H1 (cell line): ENCODE measurements at regions not wholly inside any gene's neighbourhood (a gene's known extent, or its start where the extent isn't known, plus 50 kb on each side); places are given as distances from the start of the nearest gene placed in this dataset.

Experiments used
- CTCF ChIA-PET: fragments of 300-600 bp; sonication (Branson Sonifier 250); formaldehyde crosslinking; loops from one replicate; lab custom pipeline; 2021; ENCODE audit not compliant: partially characterized antibody; lab: Charles Lee
- POLR2A ChIA-PET: fragments of 300-600 bp; sonication (Branson Sonifier 250); formaldehyde crosslinking; loops from one replicate; lab custom pipeline; 2021; ENCODE audit warnings: inconsistent platforms; ENCODE audit not compliant: partially characterized antibody; lab: Charles Lee
- DNase-seq, 2 experiments: peaks; one replicate each; pipeline versions ENCODE4 v3.0.0 to v3.0.0-alpha.2; 2010 to 2022; ENCODE audit warnings: low spot score in 2 of 2, low read depth in 1 of 2, mixed read lengths in 1 of 2
- FAIRE-seq: peaks from 2 replicates; lab custom pipeline; 2011; peaks lifted over from hg19 to GRCh38; lab: Jason Lieb, UNC
- H2AFZ ChIP-seq: 2 replicates; pipeline ENCODE4 v1.8.1; 2012; ENCODE audit warnings: low read length, inconsistent platforms
- H2AK5ac ChIP-seq: 2 replicates; pipeline ENCODE4 v1.6.1; 2013; ENCODE audit warnings: low read depth, low read length
- H2BK120ac ChIP-seq: replicated peaks from 2 replicates; pipeline ENCODE3; 2013; ENCODE audit warnings: low read depth, low read length, inconsistent platforms
- H2BK12ac ChIP-seq: 2 replicates; pipeline ENCODE4 v1.6.1; 2013; ENCODE audit warnings: low read depth, low read length
- H2BK15ac ChIP-seq: 2 replicates; pipeline ENCODE4 v1.6.1; 2013; ENCODE audit warnings: low read length
- H2BK20ac ChIP-seq: 2 replicates; pipeline ENCODE4 v1.6.1; 2013; ENCODE audit warnings: low read length
- H2BK5ac ChIP-seq: 2 replicates; pipeline ENCODE4 v1.6.1; 2013; ENCODE audit warnings: low read depth, low read length
- H3K14ac ChIP-seq: 2 replicates; pipeline ENCODE4 v1.6.1; 2013; ENCODE audit warnings: inconsistent platforms; ENCODE audit not compliant: insufficient read length
- H3K18ac ChIP-seq: 2 replicates; pipeline ENCODE4 v1.6.1; 2013; ENCODE audit warnings: low read length; ENCODE audit errors: extremely low read depth
- H3K23ac ChIP-seq: 2 replicates; pipeline ENCODE4 v1.6.1; 2013; ENCODE audit warnings: inconsistent platforms; ENCODE audit not compliant: insufficient read length
- H3K23me2 ChIP-seq: 2 replicates; pipeline ENCODE4 v1.6.1; 2013; ENCODE audit warnings: low read depth, low read length
- H3K27ac ChIP-seq: 2 replicates; pipeline ENCODE4 v1.6.1; 2011; ENCODE audit warnings: low read depth, low read length, inconsistent platforms
- H3K27me3 ChIP-seq, 4 experiments: replicated peaks in 1 of 4; 1 replicate in 1 of 4; 2 replicates in 3 of 4; pipeline versions ENCODE4 v1.6.1 to v1.8.1; 2011 to 2013; ENCODE audit warnings: low read length in 3 of 4, mild to moderate bottlenecking in 3 of 4, inconsistent platforms in 2 of 4, mixed read lengths in 2 of 4, moderate library complexity in 1 of 4; ENCODE audit not compliant: control insufficient read depth in 3 of 4, insufficient read depth in 3 of 4; ENCODE audit errors: extremely low read depth in 1 of 4
- H3K36me3 ChIP-seq, 4 experiments: 2 replicates each; pipeline versions ENCODE4 v1.6.1 to v1.8.1; 2011 to 2013; ENCODE audit warnings: mild to moderate bottlenecking in 4 of 4, low read length in 3 of 4, moderate library complexity in 2 of 4, control low read depth in 1 of 4, inconsistent platforms in 1 of 4; ENCODE audit not compliant: insufficient read depth in 4 of 4, control insufficient read depth in 2 of 4
- H3K4ac ChIP-seq: replicated peaks from 2 replicates; pipeline ENCODE3; 2013; ENCODE audit warnings: low read length, low read depth, mixed read lengths, inconsistent platforms; ENCODE audit not compliant: insufficient read length
- H3K4me1 ChIP-seq, 4 experiments: replicated peaks in 1 of 4; 1 replicate in 1 of 4; 2 replicates in 3 of 4; pipeline versions ENCODE4 v1.6.1 to v1.8.1; 2011 to 2013; ENCODE audit warnings: low read length in 3 of 4, inconsistent platforms in 2 of 4, mixed read lengths in 1 of 4; ENCODE audit not compliant: insufficient read depth in 4 of 4, control insufficient read depth in 3 of 4
- H3K4me2 ChIP-seq, 2 experiments: 2 replicates each; pipeline versions ENCODE4 v1.6.1 to v1.8.1; 2011 to 2013; ENCODE audit warnings: low read depth in 2 of 2, low read length in 2 of 2, control low read depth in 1 of 2, inconsistent platforms in 1 of 2, mild to moderate bottlenecking in 1 of 2; ENCODE audit not compliant: insufficient read depth in 1 of 2
- H3K4me3 ChIP-seq, 4 experiments: fragments of 200-600, 300-600 bp in 1 of 4; sonication (generic), shearing (Covaris generic), sonication (Bioruptor Twin) in 1 of 4; 2 replicates each; pipeline versions ENCODE4 v1.5.1 to v1.8.1; 2011 to 2016; ENCODE audit warnings: low read length in 4 of 4, low read depth in 3 of 4, control low read depth in 2 of 4, inconsistent platforms in 2 of 4, mild to moderate bottlenecking in 2 of 4, mixed read lengths in 1 of 4, moderate library complexity in 1 of 4; ENCODE audit not compliant: insufficient read depth in 2 of 4; ENCODE audit errors: extremely low read depth in 1 of 4
- H3K56ac ChIP-seq: replicated peaks from 2 replicates; pipeline ENCODE3; 2013; ENCODE audit warnings: low read depth, mild to moderate bottlenecking, mixed read lengths, low read length, inconsistent platforms; ENCODE audit not compliant: insufficient read length
- H3K79me1 ChIP-seq: 2 replicates; pipeline ENCODE4 v1.6.1; 2013; ENCODE audit warnings: low read depth, low read length, control low read depth
- H3K79me2 ChIP-seq, 2 experiments: 2 replicates each; pipeline versions ENCODE4 v1.6.1 to v1.8.1; 2012 to 2013; ENCODE audit warnings: low read length in 2 of 2, mild to moderate bottlenecking in 2 of 2, inconsistent platforms in 1 of 2; ENCODE audit not compliant: insufficient read depth in 2 of 2, control insufficient read depth in 1 of 2
- H3K9ac ChIP-seq, 4 experiments: replicated peaks in 1 of 4; 1 replicate in 1 of 4; 2 replicates in 3 of 4; pipeline versions ENCODE4 v1.6.1 to v1.8.1; 2011 to 2013; ENCODE audit warnings: low read depth in 3 of 4, low read length in 3 of 4, control low read depth in 2 of 4, mild to moderate bottlenecking in 2 of 4, moderate library complexity in 2 of 4, inconsistent platforms in 1 of 4; ENCODE audit errors: extremely low read depth in 1 of 4
- H3K9me3 ChIP-seq, 2 experiments: 2 replicates each; pipeline versions ENCODE4 v1.6.1 to v1.8.1; 2012 to 2013; ENCODE audit warnings: mild to moderate bottlenecking in 2 of 2, moderate library complexity in 2 of 2, control low read depth in 1 of 2, inconsistent platforms in 1 of 2, low read depth in 1 of 2, low read length in 1 of 2, mixed read lengths in 1 of 2; ENCODE audit not compliant: insufficient read depth in 2 of 2
- H4K20me1 ChIP-seq, 2 experiments: replicated peaks in 1 of 2; 2 replicates each; pipeline versions ENCODE3 to v1.8.1; 2011 to 2013; ENCODE audit warnings: inconsistent platforms in 2 of 2, low read length in 2 of 2, mild to moderate bottlenecking in 1 of 2; ENCODE audit not compliant: insufficient read depth in 2 of 2, control insufficient read depth in 1 of 2
- H4K5ac ChIP-seq: 2 replicates; pipeline ENCODE4 v1.6.1; 2013; ENCODE audit warnings: low read length, low read depth, mixed read lengths, inconsistent platforms; ENCODE audit not compliant: insufficient read length
- H4K8ac ChIP-seq: 2 replicates; pipeline ENCODE4 v1.8.0; 2013; ENCODE audit warnings: mild to moderate bottlenecking, moderate library complexity, low read length, inconsistent platforms; ENCODE audit not compliant: insufficient read depth; ENCODE audit errors: extremely low read depth
- H4K91ac ChIP-seq: replicated peaks from 2 replicates; pipeline ENCODE3; 2013; ENCODE audit warnings: low read length, mixed read lengths, inconsistent platforms; ENCODE audit not compliant: insufficient read length
- ASH2L ChIP-seq: fragments of 200-600, 300-600 bp; sonication (generic); IDR thresholded peaks from one replicate; pipeline ENCODE4 v1.7.1; 2017; ENCODE audit warnings: low read length
- BACH1 ChIP-seq: IDR thresholded peaks from 2 replicates; pipeline ENCODE4 v1.6.1; 2012; ENCODE audit warnings: low read length, improper control_type of control experiment
- CBX5 ChIP-seq: fragments of 300-800, 300-1000 bp; sonication (generic); IDR thresholded peaks from 2 replicates; pipeline ENCODE4 v1.7.1; 2016; ENCODE audit warnings: antibody characterized with exemption, low read length, low read depth
- CTBP2 ChIP-seq: IDR thresholded peaks from 2 replicates; pipeline ENCODE4 v1.7.0; 2011; ENCODE audit warnings: borderline replicate concordance, mild to moderate bottlenecking, moderate library complexity, mixed read lengths, low read length; ENCODE audit not compliant: insufficient read depth, insufficient read length
- E2F6 ChIP-seq: IDR thresholded peaks from 2 replicates; pipeline ENCODE4 v1.6.1; 2012; ENCODE audit warnings: inconsistent platforms
- EGR1 ChIP-seq: IDR thresholded peaks from 2 replicates; pipeline ENCODE4 v1.6.1; 2011; ENCODE audit warnings: low read depth, low read length, borderline replicate concordance
- EZH2 ChIP-seq: fragments of 200-600 bp; sonication (generic); IDR thresholded peaks from 2 replicates; pipeline ENCODE4 v1.7.1; 2012; ENCODE audit warnings: low read depth, mild to moderate bottlenecking, moderate library complexity, low read length, inconsistent platforms; ENCODE audit not compliant: severe bottlenecking
- GABPA ChIP-seq: IDR thresholded peaks from 2 replicates; pipeline ENCODE4 v1.6.1; 2011; ENCODE audit warnings: mild to moderate bottlenecking, low read length, moderate library complexity, borderline replicate concordance; ENCODE audit not compliant: insufficient read depth
- JUND ChIP-seq: IDR thresholded peaks from 2 replicates; pipeline ENCODE4 v1.6.1; 2011; ENCODE audit warnings: mild to moderate bottlenecking, improper control_type of control experiment, low read length
- NRF1 ChIP-seq: IDR thresholded peaks from 2 replicates; pipeline ENCODE4 v1.6.1; 2011; ENCODE audit warnings: mild to moderate bottlenecking, low read depth, low read length, improper control_type of control experiment
- POLR2A ChIP-seq, 2 experiments: IDR thresholded peaks; 1 replicate in 1 of 2; 2 replicates in 1 of 2; pipeline ENCODE4 v1.6.1; 2011; ENCODE audit warnings: low read depth in 2 of 2, low read length in 2 of 2, mild to moderate bottlenecking in 2 of 2; ENCODE audit errors: control extremely low read depth in 1 of 2
- SIN3A ChIP-seq, 2 experiments: IDR thresholded peaks in 1 of 2; conservative IDR thresholded peaks in 1 of 2; 2 replicates each; pipeline ENCODE4 v1.6.1; 2011 to 2012; ENCODE audit warnings: low read length in 2 of 2, improper control_type of control experiment in 1 of 2, low read depth in 1 of 2, mild to moderate bottlenecking in 1 of 2
- TAF1 ChIP-seq: IDR thresholded peaks from 2 replicates; pipeline ENCODE4 v1.6.1; 2011; ENCODE audit warnings: mild to moderate bottlenecking, low read depth, low read length
- WGBS, 2 experiments: shearing (Covaris generic) in 1 of 2; methylation state at CpG; one replicate each; pipeline versions ENCODE4 v1.1.6 to v1.1.7; 2013 to 2015; ENCODE audit warnings: low lambda C conversion rate in 2 of 2, mixed read lengths in 2 of 2, inconsistent platforms in 1 of 2, low coverage in 1 of 2, missing lambda C conversion rate in 1 of 2; ENCODE audit not compliant: insufficient replicate concordance in 2 of 2, insufficient coverage in 1 of 2, insufficient read length in 1 of 2; ENCODE audit errors: extremely low coverage in 1 of 2, missing lambda C conversion rate in 1 of 2; 5-methylcytosine and 5-hydroxymethylcytosine counted together

- Histone ChIP-seq H4K91ac (no peak overlapping the region), H3K27ac (no peak overlapping the region), H3K56ac (no peak overlapping the region), H2BK120ac (no peak overlapping the region), H3K27me3 (no peaks in the 10 kb centered on the region), H3K18ac (no peak overlapping the region), H3K4me2 (no peak overlapping the region), H4K5ac (no peak overlapping the region), H3K14ac (no peak overlapping the region), H3K4me3 (no peak overlapping the region), H3K36me3 (no peaks in the 10 kb centered on the region), H4K20me1 (no peaks in the 10 kb centered on the region), H2BK12ac (no peak overlapping the region), H2AFZ (no peak overlapping the region), H3K23me2 (no peaks in the 10 kb centered on the region), H3K9ac (no peak overlapping the region), H2AK5ac (no peak overlapping the region), H3K9me3 (no peaks in the 10 kb centered on the region), H3K4me1 (no peaks in the 10 kb centered on the region), H2BK15ac (no peak overlapping the region), H2BK5ac (no peak overlapping the region), H3K4ac (no peak overlapping the region), H3K23ac (no peak overlapping the region), H2BK20ac (no peak overlapping the region), H3K79me2 (no peaks in the 10 kb centered on the region), H4K8ac (no peak overlapping the region), H3K79me1 (no peaks in the 10 kb centered on the region)
- POLR2A ChIA-PET, result no interaction called here
- DNase-seq (no peak), FAIRE-seq (no peak)
- 88% methylated on average over 5 of the region's 5 CpGs; no CpG with 5 or more reads in 1 of the 2 experiments for WGBS, 2 experiments
- CTCF ChIA-PET, result interaction anchor here (0.8 to 1.5 kb wide), 4 partner anchors 23 to 187 kb away, joined by 3 to 4 read pairs (median 3); no protein-coding TSS in a partner anchor
- TF ChIP-seq POLR2A (IDR thresholded peaks at IDR 0.05; ENCODE audit: control extremely low read depth in 1 of 2, low read depth in 2 of 2, low read length in 2 of 2) (no peak), JUND (no peak), CTBP2 (no peak), SIN3A (conservative IDR thresholded peaks at IDR 0.05 in 1 of 2, IDR thresholded peaks at IDR 0.05 in 1 of 2; ENCODE audit: low read depth in 1 of 2, low read length in 2 of 2) (no peak), EGR1 (no peak), NRF1 (no peak), CBX5 (no peak), TAF1 (no peak), EZH2 (no peak), GABPA (no peak), BACH1 (no peak), E2F6 (no peak), ASH2L (no peak)
Measured at GRCh38 chr9:115690786-115691496, 462.6 kb upstream of the PAPPA start.
